Kidney capillary endothelial cell (primary cell): ENCODE measurements at regions not wholly inside any gene's neighbourhood (a gene's known extent, or its start where the extent isn't known, plus 50 kb on each side); places are given as distances from the start of the nearest gene placed in this dataset.
"Not testable (repeated sequence)": the region's sequence is repeated elsewhere in the genome, so short reads cannot be mapped to it uniquely, and the experiment has no call there.

Experiments
- DNase-seq: peaks from one replicate; pipeline ENCODE4 v3.0.0-alpha.2; 2018; ENCODE audit warnings: low spot score

GRCh38 chr6:169101036-169101805, 152.4 kb downstream of the THBS2 start:
- DNase-seq: no peak

DNA sequence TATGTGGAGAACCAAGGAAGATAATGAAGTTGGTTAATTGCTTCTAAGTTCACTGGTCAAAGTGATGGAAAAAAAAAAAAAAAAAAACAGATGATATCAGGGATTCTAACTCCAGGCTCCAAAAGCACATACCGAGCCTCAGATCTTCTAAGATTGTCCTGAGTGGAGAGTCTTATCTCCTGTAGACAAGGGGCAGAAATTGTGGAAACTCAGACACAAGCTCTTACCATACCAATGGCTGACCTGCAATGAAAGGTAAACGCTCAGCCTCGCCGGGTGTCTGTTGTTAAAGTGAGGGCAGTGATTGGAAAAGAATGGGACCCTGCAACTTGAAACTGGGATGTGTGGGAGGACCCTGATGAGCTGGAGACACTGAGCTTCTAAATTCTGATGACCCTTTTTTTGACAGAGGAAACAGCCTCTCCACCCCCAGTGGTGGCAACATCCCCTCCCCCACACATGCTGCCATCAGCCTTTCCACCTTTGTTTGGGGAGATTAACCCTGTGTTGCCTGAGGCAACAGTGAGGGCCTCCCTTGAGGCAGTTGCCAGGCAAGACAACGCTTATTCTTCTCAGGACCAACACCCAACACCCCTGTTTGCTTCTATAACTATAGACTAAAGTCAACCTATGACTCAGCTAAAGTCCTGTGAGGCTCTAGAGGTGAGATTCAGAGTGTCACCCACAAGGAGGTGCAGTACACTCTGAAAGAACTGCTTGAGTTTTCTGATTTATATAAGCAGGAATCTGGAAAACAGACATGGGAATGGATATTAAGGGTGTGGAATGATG, 154.0 kb downstream of the THBS2 start:
- DNase-seq: no peak

DNA sequence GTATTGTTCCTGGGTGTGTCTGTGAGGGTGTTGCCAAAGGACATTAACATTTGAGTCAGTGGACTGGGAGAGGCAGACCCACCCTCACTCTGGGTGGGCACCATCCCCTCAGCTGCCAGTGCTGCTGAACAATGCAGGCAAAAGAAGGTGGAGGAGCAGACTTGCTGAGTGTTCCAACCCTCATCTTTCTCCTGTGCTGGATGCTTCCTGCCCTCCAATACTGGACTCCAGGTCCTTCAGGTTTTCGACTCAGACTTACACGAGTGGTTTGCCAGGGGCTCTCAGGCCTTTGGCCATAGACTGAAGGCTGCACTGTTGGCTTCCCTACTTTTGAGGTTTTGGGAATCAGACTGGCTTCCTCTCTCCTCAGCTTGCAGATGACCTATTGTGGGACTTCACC, 155.0 kb downstream of the THBS2 start:
- not testable (repeated sequence) for DNase-seq

DNA sequence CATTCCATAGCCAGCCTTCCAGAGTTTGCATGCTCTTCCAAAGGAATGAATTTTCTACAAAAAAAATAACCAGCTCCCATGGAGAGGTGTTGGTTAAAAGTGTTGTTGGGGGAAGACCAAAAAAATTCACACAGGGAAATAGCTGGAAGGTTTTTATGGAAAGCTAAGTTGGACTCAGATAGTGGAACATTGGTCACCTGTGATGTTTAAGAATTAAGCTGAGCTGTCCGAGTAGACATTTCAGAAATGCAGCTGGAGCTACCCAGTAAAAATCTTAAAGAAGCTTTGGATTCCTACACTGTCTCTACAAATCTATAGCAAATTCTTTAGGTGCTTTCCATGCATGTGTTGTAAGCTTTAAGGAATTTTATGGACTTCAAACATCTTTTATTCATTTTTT, 155.5 kb downstream of the THBS2 start:
- no peak for DNase-seq

GRCh38 chr6:169097381-169097959, 156.2 kb downstream of the THBS2 start:
- no peak for DNase-seq

- no peak for DNase-seq
Observed at GRCh38 chr6:169096388-169096787, 157.3 kb downstream of the THBS2 start.

DNA sequence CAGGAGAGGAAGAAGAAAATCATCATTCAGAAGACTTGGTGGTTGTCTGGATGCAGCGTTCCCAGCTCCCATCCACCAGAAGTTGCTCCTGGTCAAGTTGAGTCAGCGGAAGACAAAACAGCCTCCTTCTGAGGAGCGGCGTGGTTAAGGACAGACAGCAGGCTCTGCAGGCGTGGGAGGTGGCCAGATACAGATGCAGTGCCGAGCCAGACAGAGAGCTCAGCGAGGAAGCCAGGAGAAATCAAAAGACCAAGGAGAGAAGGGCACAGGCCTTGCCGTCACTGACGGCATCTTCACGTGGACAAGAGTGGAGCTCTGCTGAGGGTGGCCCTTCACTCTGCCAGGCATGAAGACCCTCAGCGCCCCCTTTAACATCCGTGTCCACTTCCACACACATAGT, 158.5 kb downstream of the THBS2 start:
- DNase-seq: no peak

DNA sequence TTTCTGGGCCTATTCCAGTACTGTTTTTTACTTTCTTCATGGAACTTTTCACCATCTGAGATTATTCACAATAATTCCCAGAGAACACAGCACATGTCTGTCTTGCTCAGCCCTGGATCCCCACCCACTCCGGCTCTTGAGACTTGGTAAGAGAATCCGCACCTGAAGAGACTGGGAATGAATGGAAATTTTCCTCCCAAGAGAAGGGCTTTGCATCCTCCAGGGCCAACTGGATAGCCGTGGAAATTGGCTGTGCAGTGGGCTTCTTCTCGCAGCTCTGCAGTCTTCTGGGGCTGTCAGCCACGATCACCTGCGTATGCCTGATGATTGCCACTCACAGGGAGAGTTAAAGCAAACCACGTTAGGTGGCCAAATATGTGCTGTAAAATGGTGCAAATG, 159.1 kb downstream of the THBS2 start:
- no peak for DNase-seq

DNA sequence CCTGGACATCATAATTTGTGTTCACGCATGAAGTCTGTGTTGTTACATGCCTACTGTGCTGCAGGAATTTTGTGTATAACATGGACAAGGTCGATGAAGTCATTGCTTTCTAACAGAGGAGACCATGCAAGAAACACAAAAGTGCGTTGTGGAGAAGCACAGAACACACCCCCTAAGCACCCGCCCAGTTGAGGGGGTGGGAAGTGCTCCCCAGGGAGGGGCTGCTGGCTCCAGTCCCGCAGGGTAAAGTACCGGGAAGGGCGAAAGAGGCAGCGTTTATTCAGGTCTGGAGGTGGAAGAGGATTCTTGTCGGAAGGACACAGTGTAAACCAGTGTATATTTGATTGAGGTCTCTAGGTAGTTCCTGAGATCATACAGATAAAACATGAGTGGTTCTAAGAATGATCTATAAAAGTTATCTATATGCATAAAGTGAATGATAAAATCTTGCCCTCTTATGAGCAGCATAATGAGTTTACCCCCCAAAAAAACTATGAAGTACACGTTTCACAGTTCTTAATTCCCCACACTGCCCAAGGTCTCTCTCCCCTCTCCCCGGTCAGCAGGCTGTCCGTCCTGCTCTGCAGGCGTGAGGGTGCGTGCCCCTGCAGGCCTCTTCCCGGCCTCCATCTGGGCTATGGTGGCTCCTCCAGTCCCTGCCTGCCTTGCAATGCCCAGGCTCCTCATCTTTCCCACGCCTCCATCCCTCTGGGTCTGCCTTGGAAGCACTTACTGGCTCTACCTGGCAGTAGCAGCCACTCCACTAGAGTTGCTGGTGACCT, 159.7 kb downstream of the THBS2 start:
- DNase-seq: no peak

DNA sequence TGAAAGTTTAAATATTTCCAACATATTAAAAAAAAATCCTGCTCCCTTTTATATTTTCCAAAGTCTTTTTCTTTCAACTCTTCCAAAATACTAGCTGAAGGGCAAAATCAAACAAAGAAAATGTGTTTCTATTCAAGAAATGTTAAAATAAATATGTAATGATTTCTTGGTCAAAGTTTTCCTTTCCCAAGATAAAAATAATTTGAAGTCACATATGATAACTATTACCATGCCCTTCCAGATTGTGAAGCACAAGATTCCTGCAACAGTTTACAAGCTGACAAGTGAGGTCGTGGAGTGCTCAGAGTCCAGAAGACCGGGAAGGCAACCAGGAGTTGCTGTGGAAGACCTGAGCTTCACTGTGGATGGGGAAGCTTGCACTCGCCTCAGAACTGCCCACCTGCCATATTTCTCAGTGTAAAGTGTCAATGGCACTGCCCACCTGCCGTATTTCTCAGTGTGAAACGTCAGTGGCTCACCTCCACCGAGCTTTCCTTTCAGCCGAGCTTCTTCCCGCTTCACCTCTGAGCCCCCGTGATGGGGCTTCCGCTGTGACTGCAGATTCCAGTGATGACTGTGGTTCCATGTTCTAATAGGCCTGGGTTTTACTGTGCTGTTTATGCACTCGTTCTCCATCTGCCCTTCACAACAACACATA, 160.5 kb downstream of the THBS2 start:
- DNase-seq: no peak

DNA sequence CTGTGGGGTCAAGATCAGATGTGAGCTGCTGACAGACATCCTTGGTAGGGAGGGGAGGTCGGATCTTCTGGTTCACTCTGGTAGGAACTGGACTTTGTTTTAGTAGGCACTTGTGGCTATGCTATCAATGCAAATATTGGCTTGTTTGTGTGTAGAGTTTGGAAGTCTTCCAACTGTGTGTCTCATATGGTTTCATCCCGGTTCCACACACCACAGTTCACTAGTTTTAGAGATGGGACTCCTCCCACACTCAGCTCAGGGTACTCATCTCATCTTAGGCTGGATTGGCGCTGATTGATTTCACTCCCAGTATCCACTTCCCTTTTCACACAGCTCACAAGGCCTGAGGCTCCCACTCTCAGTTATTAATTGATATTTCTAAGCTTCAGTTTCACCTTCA, 161.3 kb downstream of the THBS2 start:
- no peak for DNase-seq

- not testable (repeated sequence) for DNase-seq
Observed at GRCh38 chr6:169090514-169091127, 163.0 kb downstream of the THBS2 start.

DNA sequence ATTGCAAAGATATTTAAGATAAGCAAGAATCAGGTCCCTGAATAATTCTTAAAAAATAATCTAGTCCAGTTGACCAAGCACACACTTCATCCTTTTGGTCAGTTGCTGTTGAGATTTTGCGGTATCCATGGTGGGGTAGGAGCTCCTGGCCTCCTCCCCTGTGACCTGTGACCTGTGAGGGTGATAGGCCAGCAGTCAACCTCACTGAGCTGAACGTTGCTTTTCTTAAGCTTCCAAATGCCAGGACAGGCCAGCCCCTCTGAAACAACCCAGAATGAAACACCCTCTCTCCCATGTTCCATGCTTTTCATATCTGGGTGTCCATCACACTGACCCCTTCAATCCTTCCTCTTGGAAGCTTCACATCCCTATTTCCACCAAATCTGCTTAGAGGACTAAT, 164.9 kb downstream of the THBS2 start:
- no peak for DNase-seq

- DNase-seq: no peak
Observed at GRCh38 chr6:169087443-169088041, 166.1 kb downstream of the THBS2 start.

DNA sequence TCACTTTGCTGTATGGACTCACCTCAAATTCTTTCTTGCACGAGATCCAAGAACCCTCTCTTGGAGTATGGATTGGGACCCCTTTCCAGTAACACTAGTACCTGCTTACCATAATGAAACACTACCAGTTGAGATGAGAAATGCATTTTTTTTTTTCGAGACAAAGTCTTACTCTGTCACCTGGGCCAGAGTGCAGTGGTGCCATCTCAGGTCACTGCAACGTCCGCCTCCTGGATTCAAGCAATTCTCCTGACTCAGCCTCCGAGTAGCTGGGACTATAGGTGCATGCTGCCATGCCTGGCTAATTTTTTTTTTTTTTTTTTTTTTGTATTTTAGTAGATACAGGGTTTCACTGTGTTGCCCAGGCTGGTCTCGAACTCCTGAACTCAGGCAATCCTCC, 167.0 kb downstream of the THBS2 start:
- DNase-seq: not testable (repeated sequence)

DNA sequence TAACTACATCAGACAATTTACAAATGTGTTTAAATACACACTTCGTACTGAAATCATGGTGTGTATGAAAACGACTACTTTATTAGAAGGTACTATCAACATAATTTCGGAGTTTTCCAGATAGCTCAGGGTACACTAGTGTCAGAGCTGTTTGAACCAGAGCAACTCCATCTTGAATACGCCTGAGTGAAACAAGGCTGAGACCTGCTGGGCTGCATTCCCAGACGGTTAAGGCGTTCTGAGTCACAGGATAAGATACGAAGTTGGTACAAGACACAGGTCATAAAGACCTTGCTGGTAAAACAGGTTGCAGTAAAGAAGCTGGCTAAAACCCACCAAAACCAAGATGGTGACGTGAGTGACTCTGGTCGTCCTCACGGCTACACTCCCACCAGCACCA, 167.6 kb downstream of the THBS2 start:
- no peak for DNase-seq

GRCh38 chr6:169085466-169085865, 168.2 kb downstream of the THBS2 start:
- DNase-seq: peak; percentile 3

DNA sequence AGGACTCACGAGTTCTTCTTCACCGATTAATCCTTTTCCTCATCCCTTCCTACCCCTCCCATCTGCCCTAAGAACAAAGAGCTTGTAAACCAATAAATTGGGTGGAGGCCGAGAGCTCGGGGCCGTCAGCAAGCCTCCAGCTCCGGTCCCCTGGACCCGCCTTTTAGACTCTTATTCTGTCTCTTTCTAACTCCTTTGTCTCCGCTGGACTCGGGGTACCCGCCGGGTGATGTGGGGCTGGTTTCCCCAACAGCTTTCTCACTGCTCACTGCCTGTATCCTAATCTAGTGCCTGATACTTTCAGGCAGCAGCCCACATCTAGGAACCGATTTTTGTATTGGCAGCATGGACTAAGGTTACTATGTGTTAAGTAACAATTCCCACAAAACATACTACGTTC, 169.1 kb downstream of the THBS2 start:
- not testable (repeated sequence) for DNase-seq

- no peak for DNase-seq
Observed at GRCh38 chr6:169084067-169084466, 169.6 kb downstream of the THBS2 start.

DNA sequence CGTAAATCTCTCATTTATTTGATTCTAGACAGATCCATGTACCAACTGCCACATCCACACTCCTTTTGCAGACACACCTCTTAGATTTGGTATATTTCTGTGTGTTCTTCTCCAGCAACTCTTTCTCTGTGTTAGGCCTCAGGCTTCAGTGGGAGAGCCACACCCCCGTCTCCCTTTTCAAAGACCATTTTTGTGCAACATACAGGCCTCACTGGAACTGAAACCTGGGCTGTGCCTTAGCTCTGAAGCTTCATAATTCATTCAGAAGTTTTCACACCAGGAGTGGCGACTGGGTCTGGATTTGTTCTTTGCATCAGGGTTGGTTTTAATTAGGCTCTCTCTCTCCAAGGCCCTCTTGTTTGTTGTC, 170.2 kb downstream of the THBS2 start:
- DNase-seq: no peak
